PFSK-1 (cell line): ENCODE measurements at regions not wholly inside any gene's neighbourhood (a gene's known extent, or its start where the extent isn't known, plus 50 kb on each side); places are given as distances from the start of the nearest gene placed in this dataset.

Experiments used
- FOXP2 ChIP-seq: optimal IDR thresholded peaks from 2 replicates; pipeline ENCODE3; 2011; ENCODE audit warnings: borderline replicate concordance, control low read depth, inconsistent platforms; ENCODE audit not compliant: insufficient read depth; ENCODE audit errors: extremely low read length, extremely low read depth
- POLR2AphosphoS5 ChIP-seq: IDR thresholded peaks from 2 replicates; pipeline ENCODE4 v1.6.1; 2012; ENCODE audit warnings: low read depth, mild to moderate bottlenecking, control low read depth, low read length, moderate library complexity
- TAF1 ChIP-seq: IDR thresholded peaks from 2 replicates; pipeline ENCODE4 v1.6.1; 2012; ENCODE audit warnings: low read length, control low read depth, borderline replicate concordance; ENCODE audit not compliant: insufficient read depth

GRCh38 chr5:72604798-72605154 is 97.6 kb upstream of the ZNF366 start:
- TF ChIP-seq TAF1 (no peak), FOXP2 (no peak), POLR2AphosphoS5 (no peak)
